Pancreas (tissue), 10 donors: ENCODE measurements at regions not wholly inside any gene's neighbourhood (a gene's known extent, or its start where the extent isn't known, plus 50 kb on each side); places are given as distances from the start of the nearest gene placed in this dataset.
"Not testable (repeated sequence)": the region's sequence is repeated elsewhere in the genome, so short reads cannot be mapped to it uniquely, and the experiment has no call there.

Experiments
- ATAC-seq, 4 donors: fragments of 200-7000 bp; cut with Tn5 transposase; one replicate each; pipeline versions ENCODE4 v1.8.0 to v1.9.1; 2020; ENCODE audit warnings: mild to moderate bottlenecking in 4 of 4, moderate library complexity in 4 of 4
- DNase-seq, 6 donors: peaks; one replicate each; pipeline ENCODE4 v3.0.0-alpha.2; 2020
- FAIRE-seq: peaks from 2 replicates; lab custom pipeline; 2012; peaks lifted over from hg19 to GRCh38; lab: Jason Lieb, UNC
- H3K27ac ChIP-seq, 4 donors: fragments of 200-600 bp; sonication (generic); 1 replicate in 3 of 4; 2 replicates in 1 of 4; pipeline versions ENCODE4 v1.5.0 to v1.8.0; 2020
- H3K27me3 ChIP-seq, 4 donors: fragments of 200-600 bp; one replicate each; pipeline ENCODE4 v1.8.0; 2021
- H3K36me3 ChIP-seq, 3 donors: fragments of 200-600 bp; sonication (generic) in 1 of 3; one replicate each; pipeline versions ENCODE4 v1.5.0 to v1.8.0; 2020 to 2021
- H3K4me1 ChIP-seq, 3 donors: fragments of 200-600 bp; one replicate each; pipeline ENCODE4 v1.8.0; 2021
- H3K4me3 ChIP-seq, 4 donors: fragments of 200-600 bp; sonication (generic) in 2 of 4; one replicate each; pipeline versions ENCODE4 v1.5.0 to v1.8.0; 2020 to 2021
- H3K9me3 ChIP-seq, 4 donors: fragments of 200-600 bp; one replicate each; pipeline ENCODE4 v1.8.0; 2021
- CTCF ChIP-seq, 4 donors: fragments of 200-600 bp; sonication (generic) in 3 of 4; IDR thresholded peaks; one replicate each; pipeline versions ENCODE4 v1.5.0 to v1.8.0; 2021; ENCODE audit warnings: antibody characterized with exemption in 4 of 4
- WGBS, 2 donors: extraction: QIAGEN DNeasy Blood & Tissue Kit; methylation state at CpG; one replicate each; pipeline ENCODE4 v1.1.7; 2013; 5-methylcytosine and 5-hydroxymethylcytosine counted together
- intact Hi-C, 3 donors: fragments of 100-400 bp; cut with DNase I; formaldehyde crosslinking; loops; one replicate each; pipeline versions ENCODE4 v1.11.1 to v1.14.2; 2022
- donor health status: healthy with polysubstance abuse.
- donor health status: DM: no; HTN: no; CAD: no; lungs with moderate emphysema.
- donor health status: DM: no; HTN: no; CAD: no.
- donor health status: control.
- donor health status: control.
- donor health status: Bipolar disorder and iron deficiency.
- donor health status: DM: yes; HTN: yes; CAD: no.
- donor health status: DM: no; HTN: no; CAD: no.
- donor health status: DM: no; HTN: no; CAD: no.
- donor health status: DM: yes; HTN: yes; CAD: no.

GRCh38 chr16:13845232-13845631 is 74.7 kb upstream of the ERCC4 start:
- H3K9me3 ChIP-seq = no peaks in the 10 kb centered on the region
- H3K4me3 ChIP-seq = no peak overlapping the region
- H3K36me3 ChIP-seq = no peaks in the 10 kb centered on the region
- FAIRE-seq (no peak), ATAC-seq (no peak), DNase-seq (no peak)
- no peak for TF ChIP-seq CTCF (IDR thresholded peaks at IDR 0.05)
- H3K27ac ChIP-seq = no peak overlapping the region
- H3K4me1 ChIP-seq = no peaks in the 10 kb centered on the region
- no peaks in the 10 kb centered on the region for H3K27me3 ChIP-seq
- intact Hi-C loops = no loop called here
- 69 to 75% methylated on average over 2 of the region's 2 CpGs for WGBS, 2 donors

- ATAC-seq (no peak), DNase-seq (no peak), FAIRE-seq (no peak)
- Histone ChIP-seq H3K27ac (no peak overlapping the region), H3K9me3 (no peaks in the 10 kb centered on the region), H3K4me1 (no peaks in the 10 kb centered on the region), H3K27me3 (no peaks in the 10 kb centered on the region), H3K36me3 (no peaks in the 10 kb centered on the region), H3K4me3 (no peak overlapping the region)
- whole genome bisulfite sequencing, 2 donors = 48 to 63% methylated on average over 2 of the region's 2 CpGs
- TF ChIP-seq CTCF (IDR thresholded peaks at IDR 0.05) = no peak
- intact Hi-C loops = no loop called here
These were observed 71.2 kb upstream of the ERCC4 start for GRCh38 chr16:13848795-13849194.

- H3K4me3 ChIP-seq, FAIRE-seq, H3K36me3 ChIP-seq, H3K4me1 ChIP-seq, H3K27ac ChIP-seq, H3K27me3 ChIP-seq, ATAC-seq, DNase-seq, intact Hi-C loops, H3K9me3 ChIP-seq: not testable (repeated sequence)
- WGBS, 2 donors = 85 to 95% methylated on average over 4 of the region's 4 CpGs
These were observed 69.8 kb upstream of the ERCC4 start for GRCh38 chr16:13850173-13850572.

- DNase-seq (no peak), ATAC-seq (no peak), FAIRE-seq (no peak)
- no peaks in the 10 kb centered on the region for H3K27me3 ChIP-seq
- no peaks in the 10 kb centered on the region for H3K4me1 ChIP-seq
- no peak overlapping the region for H3K27ac ChIP-seq
- WGBS, 2 donors = 78 to 86% methylated on average over 5 of the region's 5 CpGs
- no peaks in the 10 kb centered on the region for H3K9me3 ChIP-seq
- no peak overlapping the region for H3K4me3 ChIP-seq
- no peak for TF ChIP-seq CTCF (IDR thresholded peaks at IDR 0.05)
- intact Hi-C loops = no loop called here
- no peaks in the 10 kb centered on the region for H3K36me3 ChIP-seq
These were observed 67.1 kb upstream of the ERCC4 start for GRCh38 chr16:13852827-13853226.

- H3K27ac ChIP-seq = no peak overlapping the region
- no peaks in the 10 kb centered on the region for H3K27me3 ChIP-seq
- FAIRE-seq (no peak), DNase-seq (no peak), ATAC-seq (no peak)
- intact Hi-C loops = no loop called here
- H3K4me3 ChIP-seq = no peak overlapping the region
- H3K9me3 ChIP-seq = no peaks in the 10 kb centered on the region
- no peak for TF ChIP-seq CTCF (IDR thresholded peaks at IDR 0.05)
- 52 to 55% methylated on average over 2 of the region's 2 CpGs for WGBS, 2 donors
- no peaks in the 10 kb centered on the region for H3K36me3 ChIP-seq
- no peaks in the 10 kb centered on the region for H3K4me1 ChIP-seq
These were observed 63.6 kb upstream of the ERCC4 start for GRCh38 chr16:13856398-13856797.
